ENCODE measurements at regions not wholly inside any gene's neighbourhood (a gene's known extent, or its start where the extent isn't known, plus 50 kb on each side); places are given as distances from the start of the nearest gene placed in this dataset.

DNA sequence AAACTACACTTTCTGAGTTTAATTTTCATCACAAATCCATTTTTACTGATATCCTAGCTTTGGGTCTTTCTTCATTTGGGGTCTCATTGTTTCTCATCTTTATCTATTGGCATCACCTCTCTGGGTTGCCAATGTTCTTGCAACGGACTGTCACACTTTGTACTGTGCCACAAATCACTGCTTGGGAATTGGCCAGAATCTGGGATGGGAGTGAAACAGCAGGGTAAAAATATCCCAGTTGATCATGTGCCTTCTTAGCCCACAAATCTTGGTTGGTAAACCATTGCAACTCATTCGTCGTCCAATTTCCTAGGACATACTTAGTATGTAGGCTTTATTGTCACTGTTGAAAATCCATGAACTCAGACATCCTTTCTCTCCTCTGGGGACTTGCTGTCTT lies 698.5 kb downstream of the OTOL1 start:
- TF ChIP-seq CTCF (IDR thresholded peaks at IDR 0.05; ENCODE audit: control insufficient read depth, insufficient read depth, low read depth, low read length, missing control alignments) = no peak
- H3K4me3 ChIP-seq (ENCODE audit: control insufficient read depth, low read depth, low read length) = no peak overlapping the region
- DNase-seq (ENCODE audit: low read depth) = no peak

GRCh38 chr3:162196964-162197363 lies 700.4 kb downstream of the OTOL1 start:
- TF ChIP-seq CTCF (IDR thresholded peaks at IDR 0.05; ENCODE audit: control insufficient read depth, insufficient read depth, low read depth, low read length, missing control alignments) = no peak
- DNase-seq (ENCODE audit: low read depth) = no peak

DNA sequence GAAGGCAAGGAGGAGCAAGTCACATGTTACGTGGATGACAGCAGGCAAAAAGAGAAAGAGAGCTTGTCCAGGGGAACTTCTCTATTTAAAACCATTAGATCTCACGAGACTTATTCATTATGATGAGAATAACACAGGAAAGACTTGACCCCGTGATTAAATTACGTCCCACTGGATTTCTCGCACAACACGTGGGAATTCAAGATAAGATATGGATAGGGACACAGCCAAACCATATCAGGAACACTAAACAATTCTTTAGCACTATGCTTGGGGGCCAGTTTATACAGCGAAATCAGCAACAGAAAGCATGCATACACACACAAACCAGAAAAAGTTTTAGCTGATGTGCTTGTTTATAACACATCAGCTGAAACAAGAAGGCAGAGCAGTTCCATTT lies 704.2 kb downstream of the OTOL1 start:
- no peak overlapping the region for H3K4me3 ChIP-seq (ENCODE audit: control insufficient read depth, low read depth, low read length)
- no peak for DNase-seq (ENCODE audit: low read depth)
- no peak for TF ChIP-seq CTCF (IDR thresholded peaks at IDR 0.05; ENCODE audit: control insufficient read depth, insufficient read depth, low read depth, low read length, missing control alignments)

More at GRCh38 chr3:162196964-162197363, 700.4 kb downstream of the OTOL1 start:
- H3K4me3 ChIP-seq (ENCODE audit: control insufficient read depth, low read depth, low read length) = no peak overlapping the region

GRCh38 chr3:162206648-162207047 lies 710.0 kb downstream of the OTOL1 start:
- TF ChIP-seq CTCF (IDR thresholded peaks at IDR 0.05; ENCODE audit: control insufficient read depth, insufficient read depth, low read depth, low read length, missing control alignments) = no peak
- H3K4me3 ChIP-seq (ENCODE audit: control insufficient read depth, low read depth, low read length) = no peak overlapping the region
- DNase-seq (ENCODE audit: low read depth) = no peak

- DNase-seq (ENCODE audit: low read depth) = no peak
- no peak overlapping the region for H3K4me3 ChIP-seq (ENCODE audit: control insufficient read depth, low read depth, low read length)
- TF ChIP-seq CTCF (IDR thresholded peaks at IDR 0.05; ENCODE audit: control insufficient read depth, insufficient read depth, low read depth, low read length, missing control alignments) = no peak
These were observed 714.9 kb downstream of the OTOL1 start for GRCh38 chr3:162211470-162211869.

GRCh38 chr3:162213196-162213595 lies 716.6 kb downstream of the OTOL1 start:
- no peak for DNase-seq (ENCODE audit: low read depth)
- no peak for TF ChIP-seq CTCF (IDR thresholded peaks at IDR 0.05; ENCODE audit: control insufficient read depth, insufficient read depth, low read depth, low read length, missing control alignments)

GRCh38 chr3:162213956-162214355 lies 717.3 kb downstream of the OTOL1 start:
- no peak for DNase-seq (ENCODE audit: low read depth)
- H3K4me3 ChIP-seq (ENCODE audit: control insufficient read depth, low read depth, low read length) = no peak overlapping the region
- TF ChIP-seq CTCF (IDR thresholded peaks at IDR 0.05; ENCODE audit: control insufficient read depth, insufficient read depth, low read depth, low read length, missing control alignments) = no peak

More at GRCh38 chr3:162213196-162213595, 716.6 kb downstream of the OTOL1 start:
- H3K4me3 ChIP-seq (ENCODE audit: control insufficient read depth, low read depth, low read length) = no peak overlapping the region
